NCI-H187 (cell line): ENCODE measurements at regions not wholly inside any gene's neighbourhood (a gene's known extent, or its start where the extent isn't known, plus 50 kb on each side); places are given as distances from the start of the nearest gene placed in this dataset.

Experiments
- DNase-seq, 2 experiments: peaks; one replicate each; lab custom pipeline; 2025; lab: John Stamatoyannopoulos, UW

DNA sequence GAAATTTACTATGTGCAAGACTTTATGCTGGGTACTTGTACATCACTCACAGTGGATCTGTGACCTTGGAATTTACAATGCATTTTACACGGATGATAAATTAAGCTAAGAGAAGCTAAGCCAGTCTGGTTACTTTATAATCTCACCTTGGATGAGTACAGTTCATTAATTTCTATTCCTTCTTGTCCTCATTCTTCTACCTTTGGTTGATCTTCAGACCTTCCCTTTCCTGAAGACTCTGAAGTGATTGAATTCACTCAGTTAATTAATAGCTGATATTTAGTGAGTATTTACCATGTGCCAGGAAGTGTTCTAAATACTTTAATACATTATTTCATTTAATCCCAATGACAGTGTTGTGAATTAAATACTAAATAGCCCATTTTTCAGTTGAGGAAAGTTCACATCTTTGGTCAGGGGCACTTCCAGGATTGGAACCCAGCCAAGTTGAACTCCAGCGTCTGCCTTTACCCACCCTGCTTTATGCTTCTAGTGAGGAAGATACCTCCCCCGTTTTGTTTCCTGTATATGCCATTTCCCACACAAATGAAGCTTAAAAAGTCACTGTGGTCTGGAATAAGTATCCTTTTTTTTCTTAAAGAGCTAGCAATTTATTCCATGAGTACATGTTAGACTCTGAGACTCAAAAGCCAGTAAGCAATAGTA lies 146.6 kb downstream of the TLR5 start:
- no peak for DNase-seq

DNA sequence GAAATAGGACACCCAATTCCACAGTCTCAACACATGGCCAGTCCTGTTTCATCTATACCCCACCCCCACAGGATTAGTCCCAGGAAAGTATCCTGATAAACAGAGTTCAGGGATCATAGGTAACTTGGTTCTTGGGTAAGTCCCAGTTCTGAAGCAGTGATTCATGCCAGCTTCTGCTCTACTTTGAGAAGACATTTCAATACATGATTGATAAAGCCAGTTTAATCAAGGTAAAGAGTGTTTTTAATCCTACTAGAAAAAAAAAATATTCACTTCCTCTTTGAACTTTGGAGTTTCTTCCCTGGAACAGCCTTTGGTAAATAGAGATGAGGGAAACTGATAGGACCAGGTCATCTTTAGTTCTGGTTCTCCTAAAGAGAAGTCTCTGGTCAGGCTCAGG lies 142.4 kb downstream of the TLR5 start:
- DNase-seq: no peak

- no peak for DNase-seq
These were observed 141.1 kb downstream of the TLR5 start for GRCh38 chr1:223001653-223002634.

GRCh38 chr1:223003549-223003948 lies 139.5 kb downstream of the TLR5 start:
- no peak for DNase-seq

DNA sequence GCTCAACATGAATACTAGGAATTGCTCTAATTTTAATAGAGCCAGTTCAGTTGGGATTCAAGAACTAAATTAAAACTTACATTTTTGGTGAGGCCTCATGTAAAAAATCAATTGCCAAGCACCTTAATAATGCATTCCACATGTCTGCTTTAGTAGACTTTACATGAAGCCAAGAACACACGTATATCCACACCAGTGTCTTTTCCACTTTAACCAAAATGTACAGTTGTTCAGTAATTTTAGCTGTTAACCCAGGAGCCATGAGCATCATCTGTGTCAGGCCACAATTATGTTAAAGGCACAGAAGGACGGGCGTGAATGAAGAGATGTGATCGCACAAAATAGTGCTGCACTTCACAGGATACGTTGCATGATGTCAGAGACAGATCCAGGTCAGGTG lies 136.7 kb downstream of the TLR5 start:
- DNase-seq: no peak

DNA sequence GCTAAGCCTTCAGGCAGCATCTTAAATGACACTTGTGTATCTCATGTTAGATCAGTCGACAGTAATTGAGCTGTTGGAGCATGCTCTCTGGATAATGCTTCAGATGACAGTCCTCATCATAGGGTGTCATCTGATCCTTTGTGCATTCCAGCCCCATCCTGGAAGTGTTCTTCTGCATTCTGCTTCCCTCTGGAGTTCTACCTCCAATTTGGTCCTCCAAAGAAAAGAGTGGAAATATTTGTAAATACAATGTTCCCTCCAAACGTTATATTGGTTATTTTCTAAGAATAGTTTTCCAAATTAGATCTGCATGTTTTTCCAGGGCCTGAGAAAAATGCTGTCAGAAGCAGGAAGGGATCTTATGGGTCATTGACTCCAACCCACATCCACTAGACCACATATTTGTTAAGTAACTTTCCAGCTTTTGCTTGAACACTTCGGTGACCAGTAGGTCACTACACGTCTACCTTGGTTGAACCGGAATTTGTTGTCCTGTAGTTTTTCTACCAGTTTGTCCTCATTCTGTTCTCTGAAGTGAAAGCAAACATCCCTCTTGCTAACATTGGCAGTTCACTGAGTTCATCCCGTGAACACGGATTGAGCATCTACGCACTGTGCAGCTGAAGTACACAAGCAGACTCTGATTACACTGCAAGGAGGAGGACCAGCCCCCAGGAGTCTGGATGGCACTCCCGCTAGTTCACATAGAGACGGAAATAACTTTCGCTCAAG lies 136.0 kb downstream of the TLR5 start:
- no peak for DNase-seq

DNA sequence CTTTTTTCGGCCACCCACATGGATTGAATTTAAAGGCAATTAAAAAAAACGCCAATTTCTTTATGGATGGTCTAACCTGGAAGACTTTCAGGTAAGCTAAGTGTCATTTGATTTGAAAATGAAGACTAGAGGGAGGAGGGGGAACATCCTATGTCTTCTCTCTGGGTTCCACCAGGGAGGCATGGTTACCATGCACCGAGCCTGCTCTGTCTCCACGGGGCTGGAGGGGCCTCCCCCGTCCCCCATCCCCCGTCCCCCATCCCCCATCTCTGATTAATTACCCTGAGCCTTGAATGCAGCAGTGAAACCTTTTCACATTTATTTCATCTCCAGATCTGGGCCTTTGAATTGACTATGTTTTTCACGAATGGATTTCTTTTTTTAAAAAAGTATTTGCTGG lies 135.1 kb downstream of the TLR5 start:
- DNase-seq: no peak

GRCh38 chr1:223008808-223009207 lies 134.2 kb downstream of the TLR5 start:
- no peak for DNase-seq

- DNase-seq: no peak
These were observed 133.6 kb downstream of the TLR5 start for GRCh38 chr1:223009406-223009805.

- DNase-seq: no peak
These were observed 132.2 kb downstream of the TLR5 start for GRCh38 chr1:223010582-223011504.

DNA sequence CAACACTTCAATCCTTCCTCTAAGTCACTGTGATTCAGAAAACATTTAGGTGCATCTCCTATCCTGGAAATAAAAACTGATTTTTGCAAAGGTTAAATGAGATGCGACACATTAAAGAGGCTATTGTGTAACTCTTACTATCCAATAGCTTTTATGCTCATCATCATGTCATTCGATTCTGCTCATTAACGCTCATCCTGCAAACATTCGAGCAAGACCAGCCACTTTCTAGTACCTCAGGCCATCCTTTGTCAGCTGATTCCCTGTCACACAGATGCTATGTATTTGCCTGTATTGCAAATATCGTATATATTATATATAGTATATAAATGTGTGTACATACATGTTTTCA lies 131.6 kb downstream of the TLR5 start:
- no peak for DNase-seq

DNA sequence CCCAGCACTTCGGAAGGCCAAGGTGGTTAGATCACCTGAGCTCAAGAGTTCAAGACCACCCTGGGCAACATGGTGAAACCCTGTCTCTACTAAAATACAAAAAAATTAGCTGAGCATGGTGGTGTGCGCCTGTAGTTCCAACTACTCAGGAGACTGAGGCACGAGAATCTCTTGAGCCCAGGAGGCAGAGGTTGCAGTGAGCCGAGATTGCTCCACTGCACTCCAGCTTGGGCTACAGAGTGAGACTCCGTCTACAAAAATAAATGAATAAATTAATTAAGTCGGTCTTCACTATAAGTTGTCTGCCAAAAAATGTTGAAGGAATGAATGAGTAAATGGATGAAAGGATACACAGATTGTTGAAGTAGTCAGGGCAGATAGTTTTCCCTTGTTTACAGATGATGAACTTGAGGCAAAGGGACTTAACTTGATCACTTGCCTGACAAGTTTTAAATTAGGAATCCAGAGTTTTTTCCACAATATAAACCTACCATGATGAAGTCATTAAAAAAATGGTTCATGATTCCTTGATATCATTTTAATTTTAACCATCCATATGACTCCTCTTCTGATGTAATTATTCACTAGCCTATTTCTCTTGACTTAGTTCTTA lies 130.8 kb downstream of the TLR5 start:
- no peak for DNase-seq

DNA sequence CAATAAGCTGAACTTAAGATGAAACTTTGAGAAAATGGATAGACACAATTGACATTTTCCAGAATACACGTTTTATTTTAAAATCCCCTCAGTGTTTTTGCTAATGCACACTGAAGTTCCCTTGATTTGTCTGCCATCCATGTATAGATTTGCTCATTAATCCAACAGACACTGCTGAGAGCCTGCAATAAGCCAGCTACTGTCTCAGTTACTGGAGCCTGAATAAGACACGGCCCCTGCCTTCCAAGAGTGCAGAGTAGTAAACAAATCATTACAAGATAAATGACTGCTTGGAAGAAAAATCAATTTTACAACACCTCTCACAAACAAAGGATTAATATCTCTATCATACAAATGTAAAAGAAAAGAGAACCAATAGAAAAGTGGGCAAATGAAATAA lies 130.1 kb downstream of the TLR5 start:
- DNase-seq: no peak

- DNase-seq: no peak
These were observed 128.7 kb downstream of the TLR5 start for GRCh38 chr1:223014142-223014873.

DNA sequence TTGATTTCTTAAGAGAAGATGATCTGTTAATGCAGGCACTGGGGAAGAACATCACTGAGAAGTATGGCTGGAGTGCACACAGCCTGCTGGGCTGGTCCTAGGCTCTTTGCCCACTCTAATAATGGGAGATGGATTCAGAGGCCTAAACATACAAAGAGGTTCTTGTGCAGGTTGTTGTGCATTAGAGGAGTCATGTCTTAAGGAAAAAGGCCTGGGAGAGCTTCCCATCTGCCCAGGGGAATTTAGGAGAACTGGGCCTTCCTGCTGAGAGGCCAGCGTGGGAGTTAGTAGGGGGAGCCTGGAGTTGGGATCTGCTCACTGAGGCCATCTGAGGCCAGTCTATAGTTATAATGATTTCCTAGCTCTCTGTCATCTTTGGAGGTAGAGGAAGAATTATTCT lies 126.7 kb downstream of the TLR5 start:
- no peak for DNase-seq

GRCh38 chr1:223016890-223017289 lies 126.2 kb downstream of the TLR5 start:
- no peak for DNase-seq

DNA sequence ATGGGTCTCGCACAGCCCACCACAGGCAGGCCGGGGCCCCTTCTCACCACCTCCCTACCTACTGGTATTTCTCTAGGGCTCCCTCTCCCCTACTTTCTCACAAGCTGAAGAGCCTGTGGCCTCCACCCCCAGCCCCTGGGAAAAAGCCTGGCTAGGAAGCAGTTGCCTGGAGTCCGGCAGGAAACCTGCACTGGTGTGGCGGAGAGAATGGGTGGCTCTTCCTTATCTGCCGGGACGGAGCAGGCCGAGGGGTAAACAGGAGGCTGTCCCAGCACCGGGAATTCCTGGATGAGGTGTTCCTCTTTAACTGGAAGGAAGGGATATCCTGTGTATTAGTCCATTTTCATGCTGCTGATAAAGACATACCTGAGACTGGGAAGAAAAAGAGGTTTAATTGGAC lies 125.8 kb downstream of the TLR5 start:
- no peak for DNase-seq

DNA sequence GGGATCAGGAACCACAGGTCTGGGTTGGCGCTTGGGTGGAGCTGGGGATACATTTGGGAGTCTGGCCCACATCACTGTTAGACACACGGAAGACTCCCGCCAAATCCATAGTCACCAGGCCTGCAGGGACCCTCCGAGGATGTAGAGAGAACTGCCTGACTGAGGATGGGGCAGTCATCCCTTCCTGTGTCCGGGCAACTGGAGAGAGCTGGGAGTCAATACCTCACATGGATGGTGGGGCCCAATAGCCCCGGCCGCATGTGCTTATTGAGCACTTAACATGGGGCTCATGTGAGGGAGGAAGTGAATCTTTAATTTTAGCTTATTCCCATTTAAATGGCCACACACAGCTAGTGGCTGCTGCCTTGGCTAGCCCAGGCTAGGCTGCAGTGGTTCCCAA lies 124.5 kb downstream of the TLR5 start:
- no peak for DNase-seq

DNA sequence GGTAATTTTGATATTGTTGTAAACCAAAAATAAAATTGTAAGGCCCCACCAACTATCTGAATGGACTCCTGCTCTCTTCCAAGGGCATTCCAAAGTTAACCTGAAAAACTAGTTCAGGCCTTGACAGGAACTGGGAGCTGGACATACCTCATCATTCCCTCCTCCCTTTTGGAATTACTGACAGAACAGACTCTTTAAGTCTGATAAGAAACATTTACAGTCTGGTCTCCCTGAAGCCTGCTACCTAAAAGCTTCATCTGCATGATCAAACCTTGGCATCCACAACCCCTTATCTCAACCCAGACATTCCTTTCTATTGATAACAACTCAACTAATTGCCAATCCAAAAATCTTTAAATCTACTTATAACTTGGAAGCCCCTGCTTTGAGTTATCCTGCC lies 123.8 kb downstream of the TLR5 start:
- DNase-seq: no peak

DNA sequence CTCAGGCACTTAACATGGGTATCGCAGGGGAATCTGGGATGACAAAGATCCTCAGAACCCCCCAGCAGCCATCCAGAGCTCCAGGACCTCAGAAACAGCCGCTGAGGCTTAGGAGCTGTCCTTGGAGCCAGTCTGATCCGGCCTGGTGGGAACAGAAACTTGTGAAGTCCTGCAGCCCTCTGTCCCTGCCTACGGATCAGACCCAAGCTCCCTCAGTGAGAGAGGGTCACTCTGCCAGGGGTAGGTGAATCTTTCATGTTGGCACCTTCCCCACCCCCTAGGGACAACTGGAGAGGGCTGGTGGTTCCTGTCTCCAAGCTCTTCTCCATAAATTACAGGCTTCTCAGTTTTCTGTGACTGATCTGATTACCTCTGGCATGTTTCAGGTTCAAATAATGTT lies 122.3 kb downstream of the TLR5 start:
- DNase-seq: no peak
